Endodermal cell (in vitro differentiated cells): ENCODE measurements at regions not wholly inside any gene's neighbourhood (a gene's known extent, or its start where the extent isn't known, plus 50 kb on each side); places are given as distances from the start of the nearest gene placed in this dataset.

Source experiments
- DNase-seq: peaks from one replicate; pipeline ENCODE4 v3.0.0-alpha.2; 2017
- H3K27ac ChIP-seq: 2 replicates; pipeline ENCODE4 v1.5.1; 2013; ENCODE audit warnings: mild to moderate bottlenecking, low read depth, low read length, moderate library complexity
- H3K27me3 ChIP-seq: 2 replicates; pipeline ENCODE4 v1.6.1; 2013; ENCODE audit warnings: mild to moderate bottlenecking, low read length, moderate library complexity; ENCODE audit not compliant: insufficient read depth, control insufficient read depth, poor library complexity, severe bottlenecking
- H3K36me3 ChIP-seq: 2 replicates; pipeline ENCODE4 v1.7.0; 2013; ENCODE audit warnings: mild to moderate bottlenecking, low read length, moderate library complexity; ENCODE audit not compliant: control insufficient read depth, insufficient read depth
- H3K4me1 ChIP-seq: one replicate; pipeline ENCODE4 v1.7.0; 2013; ENCODE audit warnings: low read length; ENCODE audit not compliant: control insufficient read depth, insufficient read depth
- H3K4me3 ChIP-seq: 2 replicates; pipeline ENCODE4 v1.5.1; 2013; ENCODE audit warnings: mild to moderate bottlenecking, low read length, moderate library complexity
- H3K9ac ChIP-seq: 2 replicates; pipeline ENCODE4 v1.6.1; 2013; ENCODE audit warnings: mild to moderate bottlenecking, low read length, moderate library complexity; ENCODE audit not compliant: poor library complexity, severe bottlenecking; ENCODE audit errors: extremely low read depth
- H3K9me3 ChIP-seq: 2 replicates; pipeline ENCODE4 v1.6.1; 2013; ENCODE audit warnings: mild to moderate bottlenecking, low read length, moderate library complexity; ENCODE audit not compliant: control insufficient read depth
- H3K27ac Mint-ChIP-seq: 2 replicates; pipeline ENCODE4 v1.8.0; 2020; ENCODE audit warnings: mixed read lengths
- H3K27me3 Mint-ChIP-seq: 2 replicates; pipeline ENCODE4 v1.8.0; 2021; ENCODE audit warnings: mild to moderate bottlenecking, mixed read lengths; ENCODE audit not compliant: insufficient read depth
- H3K36me3 Mint-ChIP-seq: 2 replicates; pipeline ENCODE4 v1.8.0; 2020; ENCODE audit warnings: low read depth, mixed read lengths
- H3K4me1 Mint-ChIP-seq: 2 replicates; pipeline ENCODE4 v1.8.0; 2020; ENCODE audit warnings: mixed read lengths
- H3K4me3 Mint-ChIP-seq: 2 replicates; pipeline ENCODE4 v1.8.0; 2020; ENCODE audit warnings: mild to moderate bottlenecking, moderate library complexity, mixed read lengths
- H3K9me3 Mint-ChIP-seq: 2 replicates; pipeline ENCODE4 v1.8.0; 2020; ENCODE audit warnings: mild to moderate bottlenecking, mixed read lengths
- WGBS, 2 experiments: methylation state at CpG; one replicate each; pipeline versions ENCODE4 v1.1.5 to v1.1.7; 2013; ENCODE audit warnings: missing lambda C conversion rate in 2 of 2, mixed read lengths in 1 of 2; ENCODE audit not compliant: insufficient coverage in 1 of 2, insufficient read length in 1 of 2; 5-methylcytosine and 5-hydroxymethylcytosine counted together
- TF ChIP-seq, protein P1 (sequence below): fragments of 200-600 bp; sonication (generic); conservative IDR thresholded peaks from 2 replicates; pipeline ENCODE4 v1.5.0; 2021; ENCODE audit warnings: antibody characterized with exemption, mild to moderate bottlenecking

DNA sequence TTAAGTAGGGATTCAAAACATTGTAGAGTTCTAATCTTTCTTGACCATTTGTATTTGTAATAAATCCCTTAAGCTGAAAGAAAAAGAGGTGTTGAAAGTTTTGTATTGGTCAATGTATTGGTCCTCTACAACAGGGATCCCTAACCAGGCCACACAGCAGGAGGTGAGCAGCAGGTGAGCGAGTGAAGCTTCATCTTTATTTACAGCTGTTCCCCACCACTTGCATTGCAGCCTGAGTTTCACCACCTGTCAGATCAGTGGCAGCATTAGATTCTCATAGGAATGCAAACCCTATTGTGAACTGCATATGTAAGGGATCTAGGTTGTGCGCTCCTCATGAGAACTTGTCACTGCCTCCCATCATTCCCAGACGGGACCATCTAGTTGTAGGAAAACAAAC, 715.7 kb upstream of the NXPH2 start:
- DNase-seq, result peak; percentile 53
- H3K9me3 Mint-ChIP-seq, result peaks cover 24% of the 10 kb centered on the region

DNA sequence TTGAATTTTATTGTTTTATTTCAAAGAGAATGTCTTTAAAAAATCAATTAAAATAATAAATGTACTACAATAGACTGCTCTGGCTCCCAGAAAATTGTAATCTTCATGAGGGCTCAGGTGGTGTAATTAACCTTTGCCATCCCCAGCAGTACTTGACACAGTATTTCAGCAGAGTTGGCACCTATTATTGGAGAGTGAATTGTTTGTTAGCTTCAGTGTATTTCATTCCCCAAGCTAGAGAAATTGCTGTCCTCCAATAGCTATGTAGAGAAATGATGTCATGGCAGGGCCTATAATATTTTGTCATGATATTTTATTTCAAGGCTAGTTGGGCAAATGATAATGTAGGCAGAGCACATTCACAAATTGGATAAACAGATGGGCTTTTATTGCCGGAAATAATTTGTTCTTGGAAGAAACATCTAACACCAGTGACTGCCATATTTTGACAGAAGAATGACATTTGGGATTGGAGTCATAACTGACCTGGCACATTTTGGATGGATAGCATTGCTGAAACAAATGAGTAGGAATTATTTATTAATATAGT, 712.0 kb upstream of the NXPH2 start:
- Histone ChIP-seq H3K27ac (no peak overlapping the region), H3K9ac (no peak overlapping the region), H3K36me3 (no peaks in the 10 kb centered on the region), H3K27me3 (no peaks in the 10 kb centered on the region), H3K9me3 (peaks cover 7% of the 10 kb centered on the region), H3K4me3 (no peak overlapping the region), H3K4me1 (no peaks in the 10 kb centered on the region)
- peaks cover 11% of the 10 kb centered on the region for H3K4me1 Mint-ChIP-seq
- no peak for DNase-seq
- no peak overlapping the region for H3K27ac Mint-ChIP-seq
- H3K9me3 Mint-ChIP-seq, result peaks cover 10% of the 10 kb centered on the region
- WGBS, 2 experiments, result 90 to 100% methylated on average over 1 of the region's 1 CpG
- H3K36me3 Mint-ChIP-seq, result no peaks in the 10 kb centered on the region
- no peaks in the 10 kb centered on the region for H3K27me3 Mint-ChIP-seq
- no peak overlapping the region for H3K4me3 Mint-ChIP-seq
- TF ChIP-seq, protein P1, sequence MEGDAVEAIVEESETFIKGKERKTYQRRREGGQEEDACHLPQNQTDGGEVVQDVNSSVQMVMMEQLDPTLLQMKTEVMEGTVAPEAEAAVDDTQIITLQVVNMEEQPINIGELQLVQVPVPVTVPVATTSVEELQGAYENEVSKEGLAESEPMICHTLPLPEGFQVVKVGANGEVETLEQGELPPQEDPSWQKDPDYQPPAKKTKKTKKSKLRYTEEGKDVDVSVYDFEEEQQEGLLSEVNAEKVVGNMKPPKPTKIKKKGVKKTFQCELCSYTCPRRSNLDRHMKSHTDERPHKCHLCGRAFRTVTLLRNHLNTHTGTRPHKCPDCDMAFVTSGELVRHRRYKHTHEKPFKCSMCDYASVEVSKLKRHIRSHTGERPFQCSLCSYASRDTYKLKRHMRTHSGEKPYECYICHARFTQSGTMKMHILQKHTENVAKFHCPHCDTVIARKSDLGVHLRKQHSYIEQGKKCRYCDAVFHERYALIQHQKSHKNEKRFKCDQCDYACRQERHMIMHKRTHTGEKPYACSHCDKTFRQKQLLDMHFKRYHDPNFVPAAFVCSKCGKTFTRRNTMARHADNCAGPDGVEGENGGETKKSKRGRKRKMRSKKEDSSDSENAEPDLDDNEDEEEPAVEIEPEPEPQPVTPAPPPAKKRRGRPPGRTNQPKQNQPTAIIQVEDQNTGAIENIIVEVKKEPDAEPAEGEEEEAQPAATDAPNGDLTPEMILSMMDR, result no peak

More for the DNA sequence above, 715.7 kb upstream of the NXPH2 start:
- no peaks in the 10 kb centered on the region for H3K27me3 ChIP-seq
- H3K36me3 ChIP-seq, result no peaks in the 10 kb centered on the region
- TF ChIP-seq, protein P1, result no peak
- WGBS, 2 experiments, result 81 to 100% methylated on average over 1 to 3 of the region's 3 CpGs
- H3K27ac ChIP-seq, result no peak overlapping the region
- H3K27ac Mint-ChIP-seq, result no peak overlapping the region
- peaks cover 21% of the 10 kb centered on the region for H3K9me3 ChIP-seq
- peaks cover 8% of the 10 kb centered on the region for H3K36me3 Mint-ChIP-seq
- no peaks in the 10 kb centered on the region for H3K4me1 ChIP-seq
- H3K9ac ChIP-seq, result no peak overlapping the region
- no peaks in the 10 kb centered on the region for H3K27me3 Mint-ChIP-seq
- no peak overlapping the region for H3K4me3 Mint-ChIP-seq
- no peak overlapping the region for H3K4me3 ChIP-seq
- peaks cover 9% of the 10 kb centered on the region for H3K4me1 Mint-ChIP-seq

DNA sequence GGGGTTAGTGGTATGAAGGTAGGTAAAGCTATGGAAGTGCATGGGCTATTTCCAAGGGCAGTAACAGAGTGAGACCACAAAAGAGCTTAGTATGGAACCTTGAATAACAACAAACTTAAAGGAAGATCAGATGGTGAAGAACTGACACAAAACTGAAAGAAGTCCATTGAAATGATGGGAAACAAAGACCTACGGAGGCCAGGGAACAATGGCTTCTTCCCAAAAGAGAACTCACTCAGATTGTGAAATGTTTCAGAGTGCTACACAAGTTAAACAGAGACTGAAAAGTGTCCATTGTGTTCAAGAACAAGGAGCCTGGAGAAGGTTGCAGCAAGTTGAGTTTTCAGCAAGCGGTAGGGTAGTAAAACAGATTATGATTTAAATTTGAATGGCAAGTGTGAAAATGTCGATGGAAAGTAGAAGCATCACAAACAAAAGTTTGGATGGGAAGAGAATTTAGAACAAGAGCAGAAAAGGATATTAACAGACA, 700.0 kb upstream of the NXPH2 start:
- Mint-ChIP-seq H3K9me3 (peaks cover 6% of the 10 kb centered on the region), H3K36me3 (peaks cover 2% of the 10 kb centered on the region), H3K27ac (no peak overlapping the region), H3K4me1 (peaks cover 27% of the 10 kb centered on the region), H3K27me3 (peaks cover 1% of the 10 kb centered on the region), H3K4me3 (no peak overlapping the region)
- Histone ChIP-seq H3K4me1 (no peaks in the 10 kb centered on the region), H3K27me3 (no peaks in the 10 kb centered on the region), H3K9ac (no peak overlapping the region), H3K27ac (peak overlapping the region; percentile 29), H3K36me3 (no peaks in the 10 kb centered on the region), H3K4me3 (no peak overlapping the region), H3K9me3 (no peaks in the 10 kb centered on the region)
- no peak for DNase-seq
- TF ChIP-seq, protein P1, result no peak
- WGBS, 2 experiments, result 65 to 81% methylated on average over 3 of the region's 3 CpGs
